Ovary (tissue), 7 donors: ENCODE measurements at regions not wholly inside any gene's neighbourhood (a gene's known extent, or its start where the extent isn't known, plus 50 kb on each side); places are given as distances from the start of the nearest gene placed in this dataset.

ENCODE experiments used
- DNase-seq, 5 donors: peaks; one replicate each; pipeline ENCODE4 v3.0.0-alpha.2; 2019 to 2020
- H3K27ac ChIP-seq, 2 donors: fragments of 200-600 bp; one replicate each; pipeline versions ENCODE4 v1.5.1 to v1.8.0; 2019 to 2022
- H3K27me3 ChIP-seq: fragments of 200-600 bp; one replicate; pipeline ENCODE4 v1.8.0; 2022
- H3K36me3 ChIP-seq: fragments of 200-600 bp; sonication (generic); one replicate; pipeline ENCODE4 v1.5.1; 2019
- H3K4me1 ChIP-seq: one replicate; pipeline ENCODE4 v1.8.1; 2013; ENCODE audit warnings: mild to moderate bottlenecking, moderate library complexity; ENCODE audit not compliant: insufficient read depth
- H3K4me3 ChIP-seq: fragments of 200-600 bp; sonication (generic); one replicate; pipeline ENCODE4 v1.5.1; 2017
- H3K9me3 ChIP-seq, 2 donors: fragments of 200-600 bp in 1 of 2; sonication (generic) in 1 of 2; one replicate each; pipeline versions ENCODE4 v1.5.1 to v1.8.1; 2013 to 2019; ENCODE audit warnings: mild to moderate bottlenecking in 1 of 2, moderate library complexity in 1 of 2
- EP300 ChIP-seq: sonication (generic); formaldehyde crosslinking; IDR thresholded peaks from one replicate; pipeline ENCODE4 v1.6.1; 2017; ENCODE audit warnings: antibody characterized with exemption
- POLR2A ChIP-seq: fragments of 450-650 bp; IDR thresholded peaks from one replicate; pipeline ENCODE4 v1.6.1; 2017; ENCODE audit warnings: antibody characterized with exemption, mild to moderate bottlenecking, moderate library complexity
- WGBS, 3 donors: extraction: QIAGEN DNeasy Blood & Tissue Kit in 1 of 3; methylation state at CpG; one replicate each; pipeline versions ENCODE4 v1.1.5 to v1.1.7; 2013 to 2017; 5-methylcytosine and 5-hydroxymethylcytosine counted together
- intact Hi-C, 4 donors: fragments of 100-400 bp; cut with DNase I; formaldehyde crosslinking; loops; one replicate each; pipeline versions ENCODE4 v1.11.0 to v1.15.1; 2022 to 2023
- TF ChIP-seq, protein P1 (sequence below), 3 donors: fragments of 450-650 bp in 2 of 3; fragments of 200-600 bp in 1 of 3; IDR thresholded peaks; one replicate each; pipeline versions ENCODE4 v1.5.1 to v1.8.0; 2016 to 2022; ENCODE audit warnings: antibody characterized with exemption in 3 of 3, mild to moderate bottlenecking in 1 of 3
- donor health status: DM: no; HTN: no; CAD: no; lungs with moderate emphysema.
- donor health status: DM: no; HTN: no; CAD: no.
- donor health status: Bipolar disorder and iron deficiency.
- donor health status: DM: no; HTN: no; CAD: no.
- donor health status: DM: yes; HTN: yes; CAD: no.

GRCh38 chr2:16186661-16187481 is 246.5 kb downstream of the MYCN start:
- WGBS, 3 donors, result 66 to 82% (median 82%) methylated on average over 8 of the region's 8 CpGs
- no peaks in the 10 kb centered on the region for H3K4me1 ChIP-seq
- intact Hi-C loops, result no loop called here
- no peaks in the 10 kb centered on the region for H3K36me3 ChIP-seq
- no peak for DNase-seq
- H3K4me3 ChIP-seq, result no peak overlapping the region
- H3K27me3 ChIP-seq, result no peaks in the 10 kb centered on the region
- no peaks in the 10 kb centered on the region for H3K9me3 ChIP-seq
- TF ChIP-seq, protein P1, sequence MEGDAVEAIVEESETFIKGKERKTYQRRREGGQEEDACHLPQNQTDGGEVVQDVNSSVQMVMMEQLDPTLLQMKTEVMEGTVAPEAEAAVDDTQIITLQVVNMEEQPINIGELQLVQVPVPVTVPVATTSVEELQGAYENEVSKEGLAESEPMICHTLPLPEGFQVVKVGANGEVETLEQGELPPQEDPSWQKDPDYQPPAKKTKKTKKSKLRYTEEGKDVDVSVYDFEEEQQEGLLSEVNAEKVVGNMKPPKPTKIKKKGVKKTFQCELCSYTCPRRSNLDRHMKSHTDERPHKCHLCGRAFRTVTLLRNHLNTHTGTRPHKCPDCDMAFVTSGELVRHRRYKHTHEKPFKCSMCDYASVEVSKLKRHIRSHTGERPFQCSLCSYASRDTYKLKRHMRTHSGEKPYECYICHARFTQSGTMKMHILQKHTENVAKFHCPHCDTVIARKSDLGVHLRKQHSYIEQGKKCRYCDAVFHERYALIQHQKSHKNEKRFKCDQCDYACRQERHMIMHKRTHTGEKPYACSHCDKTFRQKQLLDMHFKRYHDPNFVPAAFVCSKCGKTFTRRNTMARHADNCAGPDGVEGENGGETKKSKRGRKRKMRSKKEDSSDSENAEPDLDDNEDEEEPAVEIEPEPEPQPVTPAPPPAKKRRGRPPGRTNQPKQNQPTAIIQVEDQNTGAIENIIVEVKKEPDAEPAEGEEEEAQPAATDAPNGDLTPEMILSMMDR (IDR thresholded peaks at IDR 0.05), result no peak
- TF ChIP-seq EP300 (no peak), POLR2A (no peak)
- H3K27ac ChIP-seq, result no peak overlapping the region

DNA sequence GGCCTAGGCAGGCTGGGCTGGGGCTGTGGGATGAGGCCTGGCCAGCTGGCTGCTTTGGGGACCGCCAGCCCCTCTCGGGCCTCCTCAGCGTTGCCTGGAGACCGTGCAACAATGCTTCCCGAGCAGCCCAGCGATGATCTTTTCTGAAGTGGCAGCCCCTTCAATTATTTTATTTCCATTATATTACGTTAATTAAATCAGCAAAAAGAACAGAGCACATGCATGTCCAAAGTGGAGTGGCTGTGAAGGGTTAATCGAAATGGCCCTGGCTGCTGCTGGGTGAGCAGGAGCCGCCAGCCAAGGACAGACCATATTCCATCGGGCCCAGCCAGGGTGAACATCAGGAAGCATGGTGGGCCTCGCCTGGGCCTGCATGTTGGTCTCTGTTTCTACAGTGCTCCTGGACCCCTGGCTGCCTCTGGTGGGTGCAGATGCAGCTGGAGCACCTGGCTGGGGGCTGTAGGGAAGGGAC is 245.5 kb downstream of the MYCN start:
- intact Hi-C loops, result no loop called here
- WGBS, 3 donors, result 74 to 87% (median 87%) methylated on average over 11 of the region's 11 CpGs
- no peak for DNase-seq
- H3K27ac ChIP-seq, result no peak overlapping the region
- no peaks in the 10 kb centered on the region for H3K9me3 ChIP-seq
- no peaks in the 10 kb centered on the region for H3K27me3 ChIP-seq
- TF ChIP-seq EP300 (no peak), POLR2A (no peak)
- TF ChIP-seq, protein P1 (IDR thresholded peaks at IDR 0.05), result no peak
- no peaks in the 10 kb centered on the region for H3K4me1 ChIP-seq
- H3K4me3 ChIP-seq, result no peak overlapping the region
- H3K36me3 ChIP-seq, result no peaks in the 10 kb centered on the region

- no peaks in the 10 kb centered on the region for H3K27me3 ChIP-seq
- H3K27ac ChIP-seq, result no peak overlapping the region
- H3K4me3 ChIP-seq, result no peak overlapping the region
- intact Hi-C loops, result no loop called here
- TF ChIP-seq EP300 (no peak), POLR2A (no peak)
- TF ChIP-seq, protein P1 (IDR thresholded peaks at IDR 0.05), result no peak
- H3K36me3 ChIP-seq, result no peaks in the 10 kb centered on the region
- H3K4me1 ChIP-seq, result no peaks in the 10 kb centered on the region
- WGBS, 3 donors, result 94 to 98% (median 95%) methylated on average over 9 of the region's 9 CpGs
- H3K9me3 ChIP-seq, result no peaks in the 10 kb centered on the region
- DNase-seq, result no peak
Observed at GRCh38 chr2:16184945-16185660, 244.8 kb downstream of the MYCN start.

DNA sequence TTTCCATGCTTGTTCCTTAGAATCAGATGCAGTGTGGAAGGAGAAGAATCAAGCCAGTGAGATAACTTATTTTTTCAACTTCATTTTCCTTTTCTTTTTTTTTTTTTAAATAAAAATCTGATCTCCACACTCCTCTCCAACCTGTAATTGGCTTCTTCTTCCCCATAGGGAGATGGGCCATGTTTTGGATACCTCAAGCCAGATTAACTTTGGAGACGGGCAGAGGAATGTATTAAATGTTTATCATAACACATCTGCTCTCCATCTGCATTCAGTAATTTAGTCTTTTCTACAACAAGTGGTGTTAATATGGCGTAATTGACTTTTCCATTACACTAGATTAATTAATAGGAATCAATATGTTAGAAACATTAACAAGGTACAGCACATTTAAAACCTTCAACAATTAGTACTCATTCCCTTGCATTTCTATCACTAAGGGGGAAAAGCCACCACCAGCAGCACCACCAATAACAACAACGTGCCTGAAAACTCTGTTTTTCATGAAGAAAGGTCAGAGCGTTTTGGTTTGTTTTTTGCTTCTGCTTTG is 244.1 kb downstream of the MYCN start:
- no peaks in the 10 kb centered on the region for H3K4me1 ChIP-seq
- no peaks in the 10 kb centered on the region for H3K27me3 ChIP-seq
- H3K36me3 ChIP-seq, result no peaks in the 10 kb centered on the region
- no peak overlapping the region for H3K4me3 ChIP-seq
- TF ChIP-seq POLR2A (no peak), EP300 (no peak)
- TF ChIP-seq, protein P1 (IDR thresholded peaks at IDR 0.05), result no peak
- intact Hi-C loops, result no loop called here
- H3K27ac ChIP-seq, result no peak overlapping the region
- no peak for DNase-seq
- H3K9me3 ChIP-seq, result no peaks in the 10 kb centered on the region
- 26 to 46% (median 43%) methylated on average over 4 of the region's 4 CpGs for WGBS, 3 donors
